Heart left ventricle (tissue), 16 donors: ENCODE measurements at regions not wholly inside any gene's neighbourhood (a gene's known extent, or its start where the extent isn't known, plus 50 kb on each side); places are given as distances from the start of the nearest gene placed in this dataset.

Experiments used
- ATAC-seq, 4 donors: fragments of 200-7000 bp; cut with Tn5 transposase; one replicate each; pipeline ENCODE4 v1.9.1; 2020 to 2022; ENCODE audit warnings: moderate library complexity in 4 of 4, mild to moderate bottlenecking in 3 of 4, moderate number of reproducible peaks in 1 of 4
- DNase-seq, 5 donors: peaks; one replicate each; pipeline ENCODE4 v3.0.0-alpha.2; 2020
- H3K27ac ChIP-seq, 12 donors: fragments of 200-600 bp; sonication (generic) in 4 of 12; one replicate each; pipeline versions ENCODE4 v1.5.0 to v1.8.0; 2016 to 2022; ENCODE audit warnings: mild to moderate bottlenecking in 2 of 12
- H3K27me3 ChIP-seq, 9 donors: fragments of 200-600 bp; sonication (generic) in 2 of 9; one replicate each; pipeline versions ENCODE4 v1.5.1 to v1.8.0; 2016 to 2022; ENCODE audit warnings: mild to moderate bottlenecking in 3 of 9
- H3K36me3 ChIP-seq, 9 donors: fragments of 200-600 bp; sonication (generic) in 2 of 9; one replicate each; pipeline versions ENCODE4 v1.5.0 to v1.8.0; 2018 to 2022; ENCODE audit warnings: mild to moderate bottlenecking in 2 of 9
- H3K4me1 ChIP-seq, 12 donors: fragments of 200-600 bp; sonication (generic) in 4 of 12; one replicate each; pipeline versions ENCODE4 v1.5.0 to v1.8.0; 2016 to 2022; ENCODE audit warnings: mild to moderate bottlenecking in 3 of 12
- H3K4me3 ChIP-seq, 12 donors: fragments of 200-600 bp; sonication (generic) in 4 of 12; one replicate each; pipeline versions ENCODE4 v1.5.0 to v1.8.0; 2017 to 2022; ENCODE audit warnings: mild to moderate bottlenecking in 9 of 12, moderate library complexity in 4 of 12
- H3K9me3 ChIP-seq, 12 donors: fragments of 200-600 bp; sonication (generic) in 4 of 12; one replicate each; pipeline versions ENCODE4 v1.5.0 to v1.8.0; 2016 to 2022; ENCODE audit warnings: mild to moderate bottlenecking in 1 of 12
- POLR2A ChIP-seq, 2 donors: fragments of 450-650 bp; IDR thresholded peaks; one replicate each; pipeline ENCODE4 v1.6.1; 2017; ENCODE audit warnings: antibody characterized with exemption in 2 of 2, mild to moderate bottlenecking in 2 of 2, moderate library complexity in 2 of 2
- WGBS, 4 donors: extraction: QIAGEN DNeasy Blood & Tissue Kit in 2 of 4; methylation state at CpG; one replicate each; pipeline versions ENCODE4 v1.1.5 to v1.1.7; 2013 to 2018; 5-methylcytosine and 5-hydroxymethylcytosine counted together
- intact Hi-C, 10 donors: fragments of 100-400 bp; cut with DNase I; formaldehyde crosslinking; loops; one replicate each; pipeline versions ENCODE4 v1.11.1 to v1.14.2; 2022
- TF ChIP-seq, protein P1 (sequence below), 12 donors: fragments of 200-600 bp; sonication (generic) in 4 of 12; IDR thresholded peaks; one replicate each; pipeline versions ENCODE4 v1.5.0 to v1.8.0; 2018 to 2022; ENCODE audit warnings: antibody characterized with exemption in 12 of 12, mild to moderate bottlenecking in 5 of 12
- donor health status: ischemic (EF 13 %, LVEDD 7.1; RV severe dilation, severe dysfunction).
- donor health status: healthy with polysubstance abuse.
- donor health status: DM: no; HTN: yes; CAD: no.
- donor health status: DM: no; HTN: no; CAD: no.
- donor health status: ischemic (EF 25% LVEDD 6.9; RV normal size, moderate dysfunction).
- donor health status: ischemic (EF 25% LVEDD 5.7; RV mildly dilated, moderate dysfunction).
- donor health status: healthy.
- donor health status: DM: yes; HTN: yes; CAD: no.
- donor health status: ischemic (EF 35%, LVEDD 5.7; RV mildly dilated, moderate dysfunction).
- donor health status: nonischemic (EF 11% LVEDD 7.7; RV severe dilation, severe dysfunction).
- donor health status: DM: yes; HTN: yes; CAD: no.
- donor health status: PGD.
- donor health status: ischemic (EF 29% LVEDD 5.4; RV normal size, mild dysfunction).
- donor health status: nonischemic (EF 23%, LVEDD 6.1; RV moderate dilation, normal function).

DNA sequence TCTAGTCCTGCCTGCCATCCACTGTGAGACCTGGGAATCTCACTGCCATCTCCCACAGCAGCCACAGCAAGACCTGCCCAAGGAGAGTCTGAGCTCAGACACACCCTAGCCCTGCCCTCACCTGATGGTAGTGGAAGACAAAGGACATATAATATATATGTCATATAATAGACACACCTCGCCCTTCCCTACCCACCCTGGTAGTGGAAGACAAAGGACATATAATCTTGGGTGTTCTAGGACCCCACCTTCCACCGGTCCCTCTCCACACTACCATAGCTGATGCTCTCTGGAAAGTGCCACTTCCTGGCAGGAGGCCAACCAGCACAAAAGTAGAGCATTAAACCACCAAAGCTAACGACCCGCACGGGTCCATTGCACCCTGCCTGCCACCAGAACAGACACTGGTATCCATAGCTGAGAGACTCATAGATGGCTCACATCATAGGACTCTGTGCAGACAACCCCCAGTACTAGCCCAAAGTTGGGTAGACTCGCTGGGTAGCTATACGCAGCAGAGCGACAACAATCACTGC, 545.6 kb downstream of the CAAP1 start:
- DNase-seq = no peak
- Histone ChIP-seq H3K4me3 (no peak overlapping the region), H3K4me1 (no peaks in the 10 kb centered on the region), H3K27ac (no peak overlapping the region), H3K9me3 (peaks cover 0 to 25% (median 9%) of the 10 kb centered on the region in 12 donors), H3K27me3 (no peaks in the 10 kb centered on the region), H3K36me3 (no peaks in the 10 kb centered on the region)
- TF ChIP-seq POLR2A (IDR thresholded peaks at IDR 0.05) = no peak
- TF ChIP-seq, protein P1, sequence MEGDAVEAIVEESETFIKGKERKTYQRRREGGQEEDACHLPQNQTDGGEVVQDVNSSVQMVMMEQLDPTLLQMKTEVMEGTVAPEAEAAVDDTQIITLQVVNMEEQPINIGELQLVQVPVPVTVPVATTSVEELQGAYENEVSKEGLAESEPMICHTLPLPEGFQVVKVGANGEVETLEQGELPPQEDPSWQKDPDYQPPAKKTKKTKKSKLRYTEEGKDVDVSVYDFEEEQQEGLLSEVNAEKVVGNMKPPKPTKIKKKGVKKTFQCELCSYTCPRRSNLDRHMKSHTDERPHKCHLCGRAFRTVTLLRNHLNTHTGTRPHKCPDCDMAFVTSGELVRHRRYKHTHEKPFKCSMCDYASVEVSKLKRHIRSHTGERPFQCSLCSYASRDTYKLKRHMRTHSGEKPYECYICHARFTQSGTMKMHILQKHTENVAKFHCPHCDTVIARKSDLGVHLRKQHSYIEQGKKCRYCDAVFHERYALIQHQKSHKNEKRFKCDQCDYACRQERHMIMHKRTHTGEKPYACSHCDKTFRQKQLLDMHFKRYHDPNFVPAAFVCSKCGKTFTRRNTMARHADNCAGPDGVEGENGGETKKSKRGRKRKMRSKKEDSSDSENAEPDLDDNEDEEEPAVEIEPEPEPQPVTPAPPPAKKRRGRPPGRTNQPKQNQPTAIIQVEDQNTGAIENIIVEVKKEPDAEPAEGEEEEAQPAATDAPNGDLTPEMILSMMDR (IDR thresholded peaks at IDR 0.05) = no peak
- no peak for ATAC-seq
- WGBS, 4 donors = 69 to 92% (median 77%) methylated on average over 8 of the region's 8 CpGs
- intact Hi-C loops = no loop called here

DNA sequence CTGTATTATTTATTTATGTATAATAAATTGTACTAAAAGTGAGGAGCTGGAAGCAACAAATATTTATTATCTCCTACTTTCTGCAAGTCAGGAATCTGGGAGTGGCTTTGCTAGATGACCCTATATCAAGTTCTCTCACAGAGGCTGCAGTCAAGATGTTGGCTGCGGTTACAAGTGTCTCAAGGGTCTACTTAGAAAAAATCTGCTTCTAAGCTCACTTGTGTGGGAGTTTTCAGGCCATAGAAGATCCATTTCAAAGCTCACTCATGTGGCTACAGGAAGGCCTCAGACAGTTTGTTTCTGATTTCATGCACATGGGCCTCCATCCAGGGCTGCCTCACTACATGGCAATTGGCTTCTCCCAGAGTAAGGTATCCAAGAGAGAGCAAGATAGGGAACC, 551.1 kb downstream of the CAAP1 start:
- ATAC-seq = no peak
- WGBS, 4 donors = 70 to 82% (median 73%) methylated on average over 1 of the region's 1 CpG
- no peak for DNase-seq

DNA sequence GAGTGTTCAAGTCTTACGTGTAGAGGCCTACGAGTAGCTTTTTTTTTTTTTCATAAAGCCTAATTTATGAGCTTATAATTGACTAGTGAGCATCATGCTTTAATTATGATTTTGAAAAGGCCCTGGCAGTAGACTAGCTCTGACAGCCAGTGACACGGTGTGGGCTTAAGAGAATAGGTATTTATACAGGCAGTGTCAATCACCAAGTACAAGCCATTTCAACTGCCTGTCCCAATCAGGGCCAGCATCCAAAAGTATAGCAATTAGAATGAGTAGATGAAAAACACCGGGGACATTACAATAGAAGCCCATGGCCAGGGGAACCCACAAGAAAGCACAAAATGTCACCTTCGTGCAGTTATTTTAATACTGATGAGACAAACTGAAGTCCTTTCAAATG, 552.8 kb downstream of the CAAP1 start:
- no peaks in the 10 kb centered on the region for H3K27me3 ChIP-seq
- intact Hi-C loops = loop anchor here in 1 of 10 donors (5.0 kb wide), 1 partner anchor 32 kb away; no protein-coding TSS in a partner anchor
- H3K4me3 ChIP-seq = no peak overlapping the region
- TF ChIP-seq, protein P1 (IDR thresholded peaks at IDR 0.05) = no peak
- TF ChIP-seq POLR2A (IDR thresholded peaks at IDR 0.05) = no peak
- peaks cover 0 to 19% (median 9%) of the 10 kb centered on the region in 12 donors for H3K9me3 ChIP-seq
- DNase-seq (no peak), ATAC-seq (no peak)
- WGBS, 4 donors = 82 to 84% (median 83%) methylated on average over 5 of the region's 5 CpGs
- H3K36me3 ChIP-seq = no peaks in the 10 kb centered on the region
- no peaks in the 10 kb centered on the region for H3K4me1 ChIP-seq
- no peak overlapping the region for H3K27ac ChIP-seq

More for the DNA sequence above, 551.1 kb downstream of the CAAP1 start:
- H3K36me3 ChIP-seq = no peaks in the 10 kb centered on the region
- no peaks in the 10 kb centered on the region for H3K27me3 ChIP-seq
- H3K27ac ChIP-seq = no peak overlapping the region
- no peak overlapping the region for H3K4me3 ChIP-seq
- intact Hi-C loops = loop anchor here in 1 of 10 donors (5.0 kb wide), 1 partner anchor 34 kb away; no protein-coding TSS in a partner anchor
- peaks cover 0 to 22% (median 9%) of the 10 kb centered on the region in 12 donors for H3K9me3 ChIP-seq
- no peak for TF ChIP-seq POLR2A (IDR thresholded peaks at IDR 0.05)
- TF ChIP-seq, protein P1 (IDR thresholded peaks at IDR 0.05) = no peak
- H3K4me1 ChIP-seq = no peaks in the 10 kb centered on the region

DNA sequence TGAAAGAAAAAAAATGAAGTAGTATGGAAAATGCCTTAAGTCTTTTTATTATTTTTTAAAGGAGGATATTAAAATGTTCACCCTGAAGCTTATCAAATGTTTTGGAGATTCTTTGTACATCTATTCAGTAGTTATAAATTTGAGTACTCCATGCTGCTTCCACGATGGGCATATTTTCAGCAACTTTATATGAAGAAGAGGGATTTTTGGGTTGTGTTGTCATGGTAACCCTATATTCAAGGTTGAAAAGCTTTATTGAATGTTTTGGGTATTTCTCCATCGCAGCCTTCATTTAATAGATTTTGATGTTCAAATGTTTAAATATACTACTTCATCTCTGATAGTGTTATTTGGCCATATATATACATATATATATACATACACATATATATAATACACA, 557.5 kb downstream of the CAAP1 start:
- 68 to 78% (median 72%) methylated on average over 2 of the region's 2 CpGs for WGBS, 4 donors
- H3K4me1 ChIP-seq = no peaks in the 10 kb centered on the region
- H3K4me3 ChIP-seq = no peak overlapping the region
- H3K27me3 ChIP-seq = no peaks in the 10 kb centered on the region
- H3K27ac ChIP-seq = no peak overlapping the region
- no peaks in the 10 kb centered on the region for H3K36me3 ChIP-seq
- H3K9me3 ChIP-seq = no peaks in the 10 kb centered on the region
- no peak for ATAC-seq
- no peak for TF ChIP-seq POLR2A (IDR thresholded peaks at IDR 0.05)
- TF ChIP-seq, protein P1 (IDR thresholded peaks at IDR 0.05) = no peak
- intact Hi-C loops = no loop called here
- DNase-seq = no peak
